Nephron (organoid): ENCODE measurements at regions not wholly inside any gene's neighbourhood (a gene's known extent, or its start where the extent isn't known, plus 50 kb on each side); places are given as distances from the start of the nearest gene placed in this dataset.

Experiments used
- H3K27ac Mint-ChIP-seq, 3 experiments: 2 replicates each; pipeline ENCODE4 v1.8.0; 2020; ENCODE audit warnings: mixed read lengths in 3 of 3, mild to moderate bottlenecking in 2 of 3, moderate library complexity in 1 of 3
- H3K27me3 Mint-ChIP-seq: 2 replicates; pipeline ENCODE4 v1.8.0; 2021; ENCODE audit warnings: low read depth, mild to moderate bottlenecking, moderate library complexity, mixed read lengths
- H3K36me3 Mint-ChIP-seq: 2 replicates; pipeline ENCODE4 v1.8.0; 2020; ENCODE audit warnings: low read depth, mixed read lengths
- H3K4me1 Mint-ChIP-seq: 2 replicates; pipeline ENCODE4 v1.8.0; 2020; ENCODE audit warnings: mixed read lengths
- H3K4me3 Mint-ChIP-seq, 3 experiments: 2 replicates each; pipeline ENCODE4 v1.8.0; 2020; ENCODE audit warnings: mild to moderate bottlenecking in 3 of 3, mixed read lengths in 3 of 3, moderate library complexity in 2 of 3
- H3K9me3 Mint-ChIP-seq: 2 replicates; pipeline ENCODE4 v1.8.0; 2020; ENCODE audit warnings: mixed read lengths
- CTCF ChIP-seq, 3 experiments: fragments of 200-600 bp; sonication (generic); IDR thresholded peaks; one replicate each; pipeline ENCODE4 v1.5.0; 2021; ENCODE audit warnings: antibody characterized with exemption in 3 of 3; ENCODE audit not compliant: unreplicated experiment in 3 of 3

GRCh38 chr10:61125560-61126170 lies 181.7 kb upstream of the RHOBTB1 start:
- Mint-ChIP-seq H3K27me3 (peaks cover 6% of the 10 kb centered on the region), H3K27ac (no peak overlapping the region), H3K36me3 (no peaks in the 10 kb centered on the region), H3K9me3 (no peaks in the 10 kb centered on the region), H3K4me1 (peaks cover 8% of the 10 kb centered on the region), H3K4me3 (no peak overlapping the region)
- no peak for TF ChIP-seq CTCF (IDR thresholded peaks at IDR 0.05; ENCODE audit: unreplicated experiment in 3 of 3)

GRCh38 chr10:61124756-61125530 lies 181.0 kb upstream of the RHOBTB1 start:
- H3K4me1 Mint-ChIP-seq = peaks cover 1% of the 10 kb centered on the region
- no peak overlapping the region for H3K4me3 Mint-ChIP-seq
- H3K36me3 Mint-ChIP-seq = no peaks in the 10 kb centered on the region
- H3K9me3 Mint-ChIP-seq = no peaks in the 10 kb centered on the region
- H3K27me3 Mint-ChIP-seq = peaks cover 6% of the 10 kb centered on the region
- TF ChIP-seq CTCF (IDR thresholded peaks at IDR 0.05; ENCODE audit: unreplicated experiment in 3 of 3) = no peak
- no peak overlapping the region for H3K27ac Mint-ChIP-seq

GRCh38 chr10:61120805-61121204 lies 176.8 kb upstream of the RHOBTB1 start:
- H3K4me3 Mint-ChIP-seq = no peak overlapping the region

GRCh38 chr10:61119573-61119972 lies 175.6 kb upstream of the RHOBTB1 start:
- no peaks in the 10 kb centered on the region for H3K4me1 Mint-ChIP-seq
- no peak overlapping the region for H3K4me3 Mint-ChIP-seq
- H3K27me3 Mint-ChIP-seq = peaks cover 6% of the 10 kb centered on the region
- H3K27ac Mint-ChIP-seq = no peak overlapping the region
- no peaks in the 10 kb centered on the region for H3K9me3 Mint-ChIP-seq
- no peak for TF ChIP-seq CTCF (IDR thresholded peaks at IDR 0.05; ENCODE audit: unreplicated experiment in 3 of 3)
- no peaks in the 10 kb centered on the region for H3K36me3 Mint-ChIP-seq

More at GRCh38 chr10:61120805-61121204, 176.8 kb upstream of the RHOBTB1 start:
- TF ChIP-seq CTCF (IDR thresholded peaks at IDR 0.05; ENCODE audit: unreplicated experiment in 3 of 3) = no peak
- Mint-ChIP-seq H3K27me3 (peaks cover 6% of the 10 kb centered on the region), H3K9me3 (no peaks in the 10 kb centered on the region), H3K36me3 (no peaks in the 10 kb centered on the region), H3K4me1 (no peaks in the 10 kb centered on the region), H3K27ac (no peak overlapping the region)

- Mint-ChIP-seq H3K27ac (no peak overlapping the region), H3K9me3 (no peaks in the 10 kb centered on the region), H3K4me1 (no peaks in the 10 kb centered on the region), H3K4me3 (no peak overlapping the region), H3K36me3 (no peaks in the 10 kb centered on the region), H3K27me3 (no peaks in the 10 kb centered on the region)
- TF ChIP-seq CTCF (IDR thresholded peaks at IDR 0.05; ENCODE audit: unreplicated experiment in 3 of 3) = no peak
Observed at GRCh38 chr10:61115897-61116296, 171.9 kb upstream of the RHOBTB1 start.

GRCh38 chr10:61112771-61113170 lies 168.8 kb upstream of the RHOBTB1 start:
- Mint-ChIP-seq H3K36me3 (no peaks in the 10 kb centered on the region), H3K9me3 (no peaks in the 10 kb centered on the region), H3K4me3 (no peak overlapping the region), H3K27ac (no peak overlapping the region), H3K27me3 (no peaks in the 10 kb centered on the region), H3K4me1 (no peaks in the 10 kb centered on the region)
- no peak for TF ChIP-seq CTCF (IDR thresholded peaks at IDR 0.05; ENCODE audit: unreplicated experiment in 3 of 3)
